Ishikawa (cell line): ENCODE measurements at regions not wholly inside any gene's neighbourhood (a gene's known extent, or its start where the extent isn't known, plus 50 kb on each side); places are given as distances from the start of the nearest gene placed in this dataset.

ENCODE experiments used
- EP300 ChIP-seq: IDR thresholded peaks from 2 replicates; pipeline ENCODE4 v1.6.1; 2012; ENCODE audit warnings: borderline replicate concordance
- FOXM1 ChIP-seq: IDR thresholded peaks from 2 replicates; pipeline ENCODE4 v1.6.1; 2012; ENCODE audit warnings: low read depth, borderline replicate concordance
- MAX ChIP-seq: IDR thresholded peaks from 2 replicates; pipeline ENCODE4 v1.6.1; 2012
- TAF1 ChIP-seq: IDR thresholded peaks from 2 replicates; pipeline ENCODE4 v1.6.1; 2012; ENCODE audit warnings: low read depth, mild to moderate bottlenecking

DNA sequence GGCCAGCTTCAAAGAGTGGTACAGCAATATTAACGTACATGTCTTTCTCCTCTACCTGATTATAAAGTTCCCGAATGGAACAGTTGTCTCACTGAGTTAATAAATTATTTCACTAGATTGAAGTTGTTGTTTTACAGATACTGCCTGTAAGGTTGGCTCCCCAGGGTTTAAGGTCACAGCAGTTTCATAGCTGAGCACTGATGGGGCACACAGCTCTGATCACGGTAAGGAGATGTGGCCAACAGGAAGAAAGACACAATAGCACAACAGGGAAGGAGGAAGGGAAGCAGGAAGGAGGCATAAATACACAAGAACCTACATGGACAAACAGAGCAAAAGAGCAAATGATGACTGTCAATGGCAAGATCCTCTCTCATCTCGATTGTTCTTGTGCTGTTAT, 215.6 kb downstream of the WNT5A start:
- no peak for TF ChIP-seq FOXM1
- TF ChIP-seq MAX: no peak
- no peak for TF ChIP-seq TAF1
- TF ChIP-seq EP300: no peak
